ENCODE measurements at regions not wholly inside any gene's neighbourhood (a gene's known extent, or its start where the extent isn't known, plus 50 kb on each side); places are given as distances from the start of the nearest gene placed in this dataset.

DNA sequence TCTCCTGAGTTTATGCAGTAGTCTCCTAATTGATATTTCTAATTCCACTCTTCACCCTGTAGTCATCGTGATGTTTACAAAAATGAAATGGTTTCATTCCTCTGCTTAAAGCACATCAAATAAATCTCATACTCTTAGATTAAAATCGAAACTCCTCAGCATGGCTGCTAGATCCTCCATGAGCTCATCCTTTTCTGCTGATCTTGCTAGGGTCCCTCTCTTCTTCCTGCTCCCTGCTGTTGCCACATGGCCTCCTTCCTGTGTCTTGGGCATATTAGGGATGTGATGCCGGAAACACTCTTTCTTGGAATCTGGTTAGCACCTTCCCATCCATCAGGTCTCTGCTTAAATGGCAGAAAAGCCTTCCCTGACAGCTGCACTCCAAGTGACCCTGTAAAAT, 59.5 kb upstream of the MEGF10 start:
- no peak for TF ChIP-seq ZNF341 (tag by site-specific recombination; IDR thresholded peaks at IDR 0.05; ENCODE audit: low read depth)
- no peak for TF ChIP-seq SP2 (tag by site-specific recombination; IDR thresholded peaks at IDR 0.05)
- no peak for TF ChIP-seq ZNF133 (tag by site-specific recombination; IDR thresholded peaks at IDR 0.05)
- no peak for TF ChIP-seq ZNF510 (tag by site-specific recombination; IDR thresholded peaks at IDR 0.05; ENCODE audit: insufficient replicate concordance)
- no peak for TF ChIP-seq RBAK (tag by site-specific recombination; IDR thresholded peaks at IDR 0.05)
- TF ChIP-seq, protein P1, sequence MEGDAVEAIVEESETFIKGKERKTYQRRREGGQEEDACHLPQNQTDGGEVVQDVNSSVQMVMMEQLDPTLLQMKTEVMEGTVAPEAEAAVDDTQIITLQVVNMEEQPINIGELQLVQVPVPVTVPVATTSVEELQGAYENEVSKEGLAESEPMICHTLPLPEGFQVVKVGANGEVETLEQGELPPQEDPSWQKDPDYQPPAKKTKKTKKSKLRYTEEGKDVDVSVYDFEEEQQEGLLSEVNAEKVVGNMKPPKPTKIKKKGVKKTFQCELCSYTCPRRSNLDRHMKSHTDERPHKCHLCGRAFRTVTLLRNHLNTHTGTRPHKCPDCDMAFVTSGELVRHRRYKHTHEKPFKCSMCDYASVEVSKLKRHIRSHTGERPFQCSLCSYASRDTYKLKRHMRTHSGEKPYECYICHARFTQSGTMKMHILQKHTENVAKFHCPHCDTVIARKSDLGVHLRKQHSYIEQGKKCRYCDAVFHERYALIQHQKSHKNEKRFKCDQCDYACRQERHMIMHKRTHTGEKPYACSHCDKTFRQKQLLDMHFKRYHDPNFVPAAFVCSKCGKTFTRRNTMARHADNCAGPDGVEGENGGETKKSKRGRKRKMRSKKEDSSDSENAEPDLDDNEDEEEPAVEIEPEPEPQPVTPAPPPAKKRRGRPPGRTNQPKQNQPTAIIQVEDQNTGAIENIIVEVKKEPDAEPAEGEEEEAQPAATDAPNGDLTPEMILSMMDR (tag by site-specific recombination; IDR thresholded peaks at IDR 0.05), result no peak
- no peak for TF ChIP-seq ZNF146 (tag by site-specific recombination; IDR thresholded peaks at IDR 0.05)
- TF ChIP-seq ZXDB (tag by site-specific recombination; IDR thresholded peaks at IDR 0.05), result no peak

Measured in HEK293 (cell line).